Activated CD8-positive, alpha-beta memory T cell treated with anti-CD3 and anti-CD28 coated beads, Interleukin-2, amount 10 ng/mL, durations not matched to agents 7 days and 5 days (primary cell): ENCODE measurements at regions not wholly inside any gene's neighbourhood (a gene's known extent, or its start where the extent isn't known, plus 50 kb on each side); places are given as distances from the start of the nearest gene placed in this dataset.
"Not testable (repeated sequence)": the region's sequence is repeated elsewhere in the genome, so short reads cannot be mapped to it uniquely, and the experiment has no call there.

Source experiments
- ATAC-seq: fragments of 150-1000 bp; cut with Tn5 transposase; one replicate; pipeline ENCODE4 v1.10.0; 2021; ENCODE audit warnings: moderate library complexity
- CTCF ChIA-PET: fragments of 350-600 bp; sonication (Branson Sonifier 250); formaldehyde crosslinking; loops from one replicate; lab custom pipeline; 2021; ENCODE audit warnings: antibody characterized with exemption; lab: Charles Lee
- DNase-seq: peaks from one replicate; pipeline ENCODE4 v3.0.0-alpha.2; 2020
- H3K27ac Mint-ChIP-seq: one replicate; pipeline ENCODE4 v1.8.0; 2021; ENCODE audit warnings: mild to moderate bottlenecking, mixed read lengths
- H3K27me3 Mint-ChIP-seq: one replicate; pipeline ENCODE4 v1.8.0; 2021; ENCODE audit warnings: mixed read lengths
- H3K36me3 Mint-ChIP-seq: one replicate; pipeline ENCODE4 v1.8.0; 2021; ENCODE audit warnings: mild to moderate bottlenecking, mixed read lengths
- H3K4me1 Mint-ChIP-seq: one replicate; pipeline ENCODE4 v1.8.0; 2021; ENCODE audit warnings: mixed read lengths
- H3K4me3 Mint-ChIP-seq: one replicate; pipeline ENCODE4 v1.8.0; 2021; ENCODE audit warnings: mild to moderate bottlenecking, moderate library complexity, mixed read lengths
- H3K9me3 Mint-ChIP-seq: one replicate; pipeline ENCODE4 v1.8.0; 2022; ENCODE audit warnings: low read depth, mixed read lengths

GRCh38 chr10:34058845-34059614 is 724.6 kb upstream of the NRP1 start:
- CTCF ChIA-PET = no interaction called here
- H3K27ac Mint-ChIP-seq = no peak overlapping the region
- H3K9me3 Mint-ChIP-seq = peaks cover 3% of the 10 kb centered on the region
- H3K4me1 Mint-ChIP-seq = no peaks in the 10 kb centered on the region
- no peak overlapping the region for H3K4me3 Mint-ChIP-seq
- no peak for ATAC-seq
- H3K36me3 Mint-ChIP-seq = no peaks in the 10 kb centered on the region
- no peak for DNase-seq
- H3K27me3 Mint-ChIP-seq = no peaks in the 10 kb centered on the region

GRCh38 chr10:34055410-34055985 is 721.0 kb upstream of the NRP1 start:
- DNase-seq, ATAC-seq, H3K4me1 Mint-ChIP-seq, H3K4me3 Mint-ChIP-seq, H3K36me3 Mint-ChIP-seq, H3K9me3 Mint-ChIP-seq, H3K27ac Mint-ChIP-seq, CTCF ChIA-PET, H3K27me3 Mint-ChIP-seq: not testable (repeated sequence)

GRCh38 chr10:34049887-34050286 is 715.4 kb upstream of the NRP1 start:
- ATAC-seq (no peak), DNase-seq (no peak)
- Mint-ChIP-seq H3K27ac (no peak overlapping the region), H3K36me3 (no peaks in the 10 kb centered on the region), H3K9me3 (peaks cover 3% of the 10 kb centered on the region), H3K4me1 (peaks cover 2% of the 10 kb centered on the region), H3K4me3 (no peak overlapping the region), H3K27me3 (no peaks in the 10 kb centered on the region)
- CTCF ChIA-PET = no interaction called here

GRCh38 chr10:34049469-34049868 is 715.0 kb upstream of the NRP1 start:
- Mint-ChIP-seq H3K36me3 (no peaks in the 10 kb centered on the region), H3K4me1 (peaks cover 2% of the 10 kb centered on the region), H3K4me3 (no peak overlapping the region), H3K27me3 (no peaks in the 10 kb centered on the region), H3K27ac (no peak overlapping the region), H3K9me3 (peaks cover 3% of the 10 kb centered on the region)
- CTCF ChIA-PET = no interaction called here
- ATAC-seq (no peak), DNase-seq (no peak)

- peaks cover 2% of the 10 kb centered on the region for H3K4me1 Mint-ChIP-seq
Measured at GRCh38 chr10:34047389-34047788, 712.9 kb upstream of the NRP1 start.

GRCh38 chr10:34046506-34047034 is 712.1 kb upstream of the NRP1 start:
- Mint-ChIP-seq H3K4me1 (peaks cover 2% of the 10 kb centered on the region), H3K27me3 (no peaks in the 10 kb centered on the region), H3K4me3 (no peak overlapping the region), H3K9me3 (peaks cover 3% of the 10 kb centered on the region), H3K36me3 (no peaks in the 10 kb centered on the region), H3K27ac (no peak overlapping the region)
- DNase-seq (no peak), ATAC-seq (no peak)
- CTCF ChIA-PET = no interaction called here

More at GRCh38 chr10:34047389-34047788, 712.9 kb upstream of the NRP1 start:
- Mint-ChIP-seq H3K9me3 (peaks cover 3% of the 10 kb centered on the region), H3K27ac (no peak overlapping the region), H3K36me3 (no peaks in the 10 kb centered on the region), H3K4me3 (no peak overlapping the region), H3K27me3 (no peaks in the 10 kb centered on the region)
- ATAC-seq (no peak), DNase-seq (no peak)
- CTCF ChIA-PET = no interaction called here

- peaks cover 2% of the 10 kb centered on the region for H3K4me1 Mint-ChIP-seq
- DNase-seq (no peak), ATAC-seq (no peak)
- H3K27ac Mint-ChIP-seq = no peak overlapping the region
- no peaks in the 10 kb centered on the region for H3K27me3 Mint-ChIP-seq
- CTCF ChIA-PET = no interaction called here
- no peak overlapping the region for H3K4me3 Mint-ChIP-seq
- H3K36me3 Mint-ChIP-seq = no peaks in the 10 kb centered on the region
- H3K9me3 Mint-ChIP-seq = peaks cover 1% of the 10 kb centered on the region
Measured at GRCh38 chr10:34045571-34046190, 711.2 kb upstream of the NRP1 start.

- H3K9me3 Mint-ChIP-seq = peaks cover 7% of the 10 kb centered on the region
- H3K4me3 Mint-ChIP-seq = no peak overlapping the region
- ATAC-seq = no peak
- DNase-seq = no peak
- H3K36me3 Mint-ChIP-seq = no peaks in the 10 kb centered on the region
- peaks cover 2% of the 10 kb centered on the region for H3K4me1 Mint-ChIP-seq
- CTCF ChIA-PET = no interaction called here
- no peaks in the 10 kb centered on the region for H3K27me3 Mint-ChIP-seq
- no peak overlapping the region for H3K27ac Mint-ChIP-seq
Measured at GRCh38 chr10:34041871-34042270, 707.4 kb upstream of the NRP1 start.

GRCh38 chr10:34037499-34037898 is 703.0 kb upstream of the NRP1 start:
- ATAC-seq = no peak
- Mint-ChIP-seq H3K4me3 (no peak overlapping the region), H3K27me3 (no peaks in the 10 kb centered on the region), H3K36me3 (no peaks in the 10 kb centered on the region), H3K4me1 (no peaks in the 10 kb centered on the region), H3K27ac (no peak overlapping the region), H3K9me3 (peaks cover 7% of the 10 kb centered on the region)
- CTCF ChIA-PET = no interaction called here
- no peak for DNase-seq

GRCh38 chr10:34035241-34035790 is 700.8 kb upstream of the NRP1 start:
- CTCF ChIA-PET, H3K27me3 Mint-ChIP-seq, H3K4me1 Mint-ChIP-seq: not testable (repeated sequence)

GRCh38 chr10:34033078-34033477 is 698.6 kb upstream of the NRP1 start:
- Mint-ChIP-seq H3K27me3 (no peaks in the 10 kb centered on the region), H3K36me3 (no peaks in the 10 kb centered on the region), H3K27ac (no peak overlapping the region), H3K9me3 (peaks cover 4% of the 10 kb centered on the region), H3K4me1 (no peaks in the 10 kb centered on the region), H3K4me3 (no peak overlapping the region)
- DNase-seq (no peak), ATAC-seq (no peak)
- CTCF ChIA-PET = no interaction called here

More at GRCh38 chr10:34035241-34035790, 700.8 kb upstream of the NRP1 start:
- not testable (repeated sequence) for H3K36me3 Mint-ChIP-seq, H3K27ac Mint-ChIP-seq, H3K9me3 Mint-ChIP-seq, ATAC-seq, H3K4me3 Mint-ChIP-seq, DNase-seq

GRCh38 chr10:34032564-34032963 is 698.1 kb upstream of the NRP1 start:
- H3K9me3 Mint-ChIP-seq = peaks cover 4% of the 10 kb centered on the region
- DNase-seq = no peak
- CTCF ChIA-PET = no interaction called here
- no peak overlapping the region for H3K27ac Mint-ChIP-seq
- H3K36me3 Mint-ChIP-seq = no peaks in the 10 kb centered on the region
- no peaks in the 10 kb centered on the region for H3K27me3 Mint-ChIP-seq
- ATAC-seq = no peak
- no peak overlapping the region for H3K4me3 Mint-ChIP-seq
- no peaks in the 10 kb centered on the region for H3K4me1 Mint-ChIP-seq

GRCh38 chr10:34031400-34031799 is 696.9 kb upstream of the NRP1 start:
- H3K4me1 Mint-ChIP-seq = no peaks in the 10 kb centered on the region
- no peaks in the 10 kb centered on the region for H3K36me3 Mint-ChIP-seq
- no peak overlapping the region for H3K27ac Mint-ChIP-seq
- H3K4me3 Mint-ChIP-seq = no peak overlapping the region
- CTCF ChIA-PET = no interaction called here
- peaks cover 4% of the 10 kb centered on the region for H3K9me3 Mint-ChIP-seq
- DNase-seq = no peak
- ATAC-seq = no peak
- no peaks in the 10 kb centered on the region for H3K27me3 Mint-ChIP-seq
